ENCODE measurements at regions not wholly inside any gene's neighbourhood (a gene's known extent, or its start where the extent isn't known, plus 50 kb on each side); places are given as distances from the start of the nearest gene placed in this dataset.

DNA sequence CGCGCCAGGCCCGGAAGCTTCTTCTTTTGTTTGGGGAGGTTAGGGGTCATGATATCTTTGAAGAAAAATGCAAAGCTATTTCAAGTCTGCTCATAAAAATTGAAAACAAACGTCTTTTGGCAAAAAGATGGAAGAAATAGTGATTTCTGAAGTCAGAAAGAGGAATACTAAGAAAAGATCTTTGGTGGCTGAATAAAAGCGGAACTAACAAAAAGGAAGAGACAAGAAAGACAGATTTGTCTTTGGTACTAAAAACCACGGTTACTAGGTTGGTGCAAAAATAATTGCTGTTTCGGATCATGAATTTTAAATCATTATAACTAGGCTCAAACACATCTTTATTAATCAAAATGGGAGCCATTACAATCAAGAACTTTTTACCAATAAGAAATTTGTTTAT is 164.6 kb upstream of the TRIB2 start:
- Histone ChIP-seq H3K27ac (peak overlapping the region in 1 of 4 donors; percentile 11), H3K4me1 (no peaks in the 10 kb centered on the region), H3K9me3 (no peaks in the 10 kb centered on the region), H3K27me3 (no peaks in the 10 kb centered on the region), H3K4me3 (peak overlapping the region in 1 of 4 donors; percentile 27), H3K36me3 (no peaks in the 10 kb centered on the region)
- TF ChIP-seq POLR2A (IDR thresholded peaks at IDR 0.05): no peak
- TF ChIP-seq, protein P1, sequence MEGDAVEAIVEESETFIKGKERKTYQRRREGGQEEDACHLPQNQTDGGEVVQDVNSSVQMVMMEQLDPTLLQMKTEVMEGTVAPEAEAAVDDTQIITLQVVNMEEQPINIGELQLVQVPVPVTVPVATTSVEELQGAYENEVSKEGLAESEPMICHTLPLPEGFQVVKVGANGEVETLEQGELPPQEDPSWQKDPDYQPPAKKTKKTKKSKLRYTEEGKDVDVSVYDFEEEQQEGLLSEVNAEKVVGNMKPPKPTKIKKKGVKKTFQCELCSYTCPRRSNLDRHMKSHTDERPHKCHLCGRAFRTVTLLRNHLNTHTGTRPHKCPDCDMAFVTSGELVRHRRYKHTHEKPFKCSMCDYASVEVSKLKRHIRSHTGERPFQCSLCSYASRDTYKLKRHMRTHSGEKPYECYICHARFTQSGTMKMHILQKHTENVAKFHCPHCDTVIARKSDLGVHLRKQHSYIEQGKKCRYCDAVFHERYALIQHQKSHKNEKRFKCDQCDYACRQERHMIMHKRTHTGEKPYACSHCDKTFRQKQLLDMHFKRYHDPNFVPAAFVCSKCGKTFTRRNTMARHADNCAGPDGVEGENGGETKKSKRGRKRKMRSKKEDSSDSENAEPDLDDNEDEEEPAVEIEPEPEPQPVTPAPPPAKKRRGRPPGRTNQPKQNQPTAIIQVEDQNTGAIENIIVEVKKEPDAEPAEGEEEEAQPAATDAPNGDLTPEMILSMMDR (IDR thresholded peaks at IDR 0.05): no peak
- DNase-seq: no peak

DNA sequence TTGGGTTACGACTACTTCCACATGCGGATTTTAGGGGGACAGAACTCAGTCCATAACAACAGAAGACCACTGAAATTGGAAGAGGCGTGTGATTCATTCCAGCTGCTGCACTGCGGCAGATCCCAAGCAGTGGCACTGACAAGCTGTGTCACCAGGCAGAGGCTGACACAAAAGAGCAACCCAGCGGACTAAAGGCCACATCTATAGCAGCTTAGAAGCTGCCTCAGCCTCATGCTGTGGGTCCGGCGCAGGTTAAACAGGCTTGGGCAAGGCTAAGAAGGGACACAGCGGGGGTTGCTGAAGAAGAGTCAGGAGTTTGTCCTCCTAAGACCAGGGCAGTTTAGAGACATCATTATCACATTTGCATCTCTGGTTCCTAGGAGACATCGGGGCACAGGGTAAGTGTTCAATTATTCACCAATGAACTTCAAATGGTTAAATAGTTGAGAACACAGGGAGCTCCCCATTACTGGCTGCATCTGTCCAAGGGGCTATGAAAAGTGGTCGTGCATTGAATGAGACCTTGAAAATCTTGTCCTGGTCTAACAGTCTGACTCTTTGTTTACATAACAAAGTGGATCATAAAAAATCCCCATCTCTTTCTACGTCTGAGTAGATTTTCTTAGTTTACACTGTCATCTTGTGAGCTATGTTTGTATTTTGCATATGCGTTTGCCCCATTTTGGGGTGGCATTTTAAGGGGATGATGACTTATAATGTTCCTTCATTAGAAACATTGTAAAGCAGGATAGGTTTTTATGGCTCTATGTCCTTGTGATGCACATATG is 162.3 kb upstream of the TRIB2 start:
- H3K4me1 ChIP-seq: no peaks in the 10 kb centered on the region
- TF ChIP-seq, protein P1 (IDR thresholded peaks at IDR 0.05): no peak
- no peak for TF ChIP-seq POLR2A (IDR thresholded peaks at IDR 0.05)
- H3K36me3 ChIP-seq: no peaks in the 10 kb centered on the region
- DNase-seq: no peak
- H3K27ac ChIP-seq: no peak overlapping the region
- no peaks in the 10 kb centered on the region for H3K27me3 ChIP-seq
- H3K4me3 ChIP-seq: no peak overlapping the region
- no peaks in the 10 kb centered on the region for H3K9me3 ChIP-seq

DNA sequence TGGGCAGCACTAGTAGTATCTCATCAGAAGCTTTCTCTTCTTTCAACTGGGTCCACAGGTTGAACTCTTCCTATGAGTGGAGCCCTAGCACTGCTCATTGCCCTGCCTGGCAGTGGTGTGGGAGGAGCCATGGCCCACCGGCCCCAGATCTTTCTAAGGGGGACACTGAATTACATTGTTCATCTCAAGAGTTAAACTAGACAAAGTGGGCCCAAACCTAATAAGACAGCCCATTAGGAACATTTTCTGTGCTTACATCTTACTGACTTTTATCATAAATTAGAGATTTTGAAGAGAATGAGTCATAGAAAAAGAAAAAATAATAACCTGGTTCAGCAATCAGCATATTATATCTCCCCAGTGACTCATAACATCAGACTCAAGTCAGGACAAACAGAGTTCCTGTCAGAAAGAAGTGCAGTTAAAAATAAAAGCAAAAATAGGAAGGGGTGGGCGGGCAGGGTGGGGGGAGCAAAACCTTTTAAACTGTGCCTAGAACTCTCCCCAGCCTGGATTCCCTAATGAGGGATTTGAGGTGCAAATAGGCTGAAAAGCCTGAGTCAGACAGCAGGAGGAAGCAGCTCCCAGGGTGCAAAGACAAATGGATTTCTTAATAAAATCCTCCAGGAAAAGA is 161.6 kb upstream of the TRIB2 start:
- no peaks in the 10 kb centered on the region for H3K9me3 ChIP-seq
- no peaks in the 10 kb centered on the region for H3K4me1 ChIP-seq
- no peaks in the 10 kb centered on the region for H3K36me3 ChIP-seq
- no peak overlapping the region for H3K4me3 ChIP-seq
- H3K27ac ChIP-seq: no peak overlapping the region
- no peaks in the 10 kb centered on the region for H3K27me3 ChIP-seq
- TF ChIP-seq, protein P1 (IDR thresholded peaks at IDR 0.05): no peak
- TF ChIP-seq POLR2A (IDR thresholded peaks at IDR 0.05): no peak
- DNase-seq: no peak

DNA sequence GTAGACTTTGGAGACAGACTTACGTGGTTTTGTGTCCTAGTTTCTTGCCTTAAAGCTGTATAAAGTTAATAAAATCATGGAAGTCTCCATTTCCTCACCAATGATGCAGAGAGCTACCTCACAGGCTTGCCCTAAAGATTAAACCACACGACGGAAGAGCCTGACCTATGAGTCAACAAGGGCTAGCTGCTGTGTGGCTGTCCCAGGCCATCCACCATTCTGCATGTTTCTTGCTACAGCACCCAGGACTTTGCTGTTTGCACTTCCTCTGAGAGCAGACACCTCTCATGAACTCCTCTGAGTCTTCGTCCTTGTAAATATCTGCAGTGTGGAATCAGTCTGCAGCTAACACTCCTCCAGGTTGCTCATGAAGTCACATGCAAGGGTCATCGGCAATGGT is 160.0 kb upstream of the TRIB2 start:
- no peaks in the 10 kb centered on the region for H3K27me3 ChIP-seq
- no peaks in the 10 kb centered on the region for H3K36me3 ChIP-seq
- H3K4me3 ChIP-seq: no peak overlapping the region
- no peak overlapping the region for H3K27ac ChIP-seq
- H3K4me1 ChIP-seq: no peaks in the 10 kb centered on the region
- DNase-seq: no peak
- TF ChIP-seq POLR2A (IDR thresholded peaks at IDR 0.05): no peak
- TF ChIP-seq, protein P1 (IDR thresholded peaks at IDR 0.05): no peak
- no peaks in the 10 kb centered on the region for H3K9me3 ChIP-seq

DNA sequence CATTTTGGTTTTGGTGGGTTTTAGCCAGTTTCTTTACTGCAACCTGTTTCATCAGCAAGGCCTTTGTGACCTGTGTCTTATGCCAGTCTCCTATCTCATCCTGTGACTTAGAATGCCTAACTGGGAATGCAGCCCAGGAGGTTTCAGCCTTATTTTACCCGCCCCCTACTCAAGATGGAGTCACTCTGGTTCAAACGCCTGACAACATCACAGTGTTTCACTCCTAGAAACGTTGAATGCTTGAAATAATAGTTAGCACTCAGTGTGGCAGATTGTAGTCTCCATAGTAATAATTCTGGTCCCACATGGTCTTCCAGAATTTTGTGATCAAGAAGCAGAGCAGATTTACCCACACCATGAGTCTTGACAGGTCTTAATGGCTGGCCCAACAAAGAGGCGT is 159.0 kb upstream of the TRIB2 start:
- no peaks in the 10 kb centered on the region for H3K27me3 ChIP-seq
- DNase-seq: no peak
- no peak overlapping the region for H3K27ac ChIP-seq
- no peaks in the 10 kb centered on the region for H3K9me3 ChIP-seq
- no peak overlapping the region for H3K4me3 ChIP-seq
- H3K4me1 ChIP-seq: no peaks in the 10 kb centered on the region
- no peak for TF ChIP-seq POLR2A (IDR thresholded peaks at IDR 0.05)
- TF ChIP-seq, protein P1 (IDR thresholded peaks at IDR 0.05): no peak
- no peaks in the 10 kb centered on the region for H3K36me3 ChIP-seq

All from Peyer's patch (tissue), 4 donors.